Hepatocyte (in vitro differentiated cells): ENCODE measurements at regions not wholly inside any gene's neighbourhood (a gene's known extent, or its start where the extent isn't known, plus 50 kb on each side); places are given as distances from the start of the nearest gene placed in this dataset.
"Not testable (repeated sequence)": the region's sequence is repeated elsewhere in the genome, so short reads cannot be mapped to it uniquely, and the experiment has no call there.

ENCODE experiments used
- DNase-seq: peaks from one replicate; pipeline ENCODE4 v3.0.0-alpha.2; 2016; ENCODE audit warnings: low spot score
- H2AFZ ChIP-seq: fragments of 200-600 bp; sonication (generic); 2 replicates; pipeline ENCODE4 v1.6.0; 2016; ENCODE audit warnings: antibody characterized with exemption, mild to moderate bottlenecking
- H3K27ac ChIP-seq: fragments of 200-600 bp; sonication (generic); 2 replicates; pipeline ENCODE4 v1.5.1; 2016; ENCODE audit warnings: mild to moderate bottlenecking
- H3K27me3 ChIP-seq: fragments of 200-600 bp; sonication (generic); 2 replicates; pipeline ENCODE4 v1.6.1; 2016
- H3K36me3 ChIP-seq: fragments of 200-600 bp; sonication (generic); replicated peaks from 2 replicates; pipeline ENCODE4 v1.5.1; 2016; ENCODE audit warnings: low read depth; ENCODE audit not compliant: insufficient read depth
- H3K4me1 ChIP-seq: fragments of 200-600 bp; sonication (generic); 2 replicates; pipeline ENCODE4 v1.5.1; 2016; ENCODE audit warnings: mild to moderate bottlenecking, moderate library complexity; ENCODE audit not compliant: insufficient read depth
- H3K4me2 ChIP-seq: fragments of 200-600 bp; sonication (generic); 2 replicates; pipeline ENCODE4 v1.6.0; 2016
- H3K4me3 ChIP-seq: fragments of 200-600 bp; sonication (generic); 2 replicates; pipeline ENCODE4 v1.5.1; 2016; ENCODE audit warnings: mild to moderate bottlenecking
- H3K79me2 ChIP-seq: fragments of 200-600 bp; sonication (generic); 2 replicates; pipeline ENCODE4 v1.6.0; 2017; ENCODE audit warnings: mild to moderate bottlenecking
- H3K9me2 ChIP-seq: fragments of 200-600 bp; sonication (generic); replicated peaks from 2 replicates; pipeline ENCODE4 v1.6.0; 2017; ENCODE audit warnings: mild to moderate bottlenecking; ENCODE audit not compliant: insufficient read depth
- H3K9me3 ChIP-seq: fragments of 200-600 bp; sonication (generic); 2 replicates; pipeline ENCODE4 v1.5.1; 2016; ENCODE audit warnings: low read depth, mild to moderate bottlenecking
- H4K20me1 ChIP-seq: fragments of 200-600 bp; sonication (generic); 2 replicates; pipeline ENCODE4 v1.6.0; 2016; ENCODE audit warnings: mild to moderate bottlenecking; ENCODE audit not compliant: insufficient read depth, poor library complexity, severe bottlenecking
- CTCF ChIP-seq: fragments of 200-600 bp; sonication (generic); IDR thresholded peaks from 2 replicates; pipeline ENCODE4 v1.5.1; 2016; ENCODE audit warnings: antibody characterized with exemption, mild to moderate bottlenecking; ENCODE audit not compliant: poor library complexity
- EZH2 ChIP-seq: fragments of 200-600 bp; sonication (generic); IDR thresholded peaks from 2 replicates; pipeline ENCODE4 v1.6.1; 2016; ENCODE audit warnings: antibody characterized with exemption, mild to moderate bottlenecking, borderline replicate concordance
- EZH2phosphoT487 ChIP-seq: fragments of 200-600 bp; sonication (generic); IDR thresholded peaks from one replicate; pipeline ENCODE4 v1.6.1; 2018; ENCODE audit warnings: antibody characterized with exemption, mild to moderate bottlenecking, low read depth, moderate library complexity; ENCODE audit not compliant: unreplicated experiment, severe bottlenecking
- WGBS: methylation state at CpG from one replicate; pipeline ENCODE4 v1.1.6; 2016; ENCODE audit warnings: low lambda C conversion rate; ENCODE audit errors: missing lambda C conversion rate; 5-methylcytosine and 5-hydroxymethylcytosine counted together

GRCh38 chr9:82423700-82424099 is 435.1 kb downstream of the SPATA31D1 start:
- Histone ChIP-seq H3K4me3 (no peak overlapping the region), H3K4me1 (no peaks in the 10 kb centered on the region), H3K27ac (no peak overlapping the region), H4K20me1 (no peaks in the 10 kb centered on the region), H3K9me2 (no peaks in the 10 kb centered on the region), H2AFZ (no peak overlapping the region), H3K36me3 (no peaks in the 10 kb centered on the region), H3K9me3 (no peaks in the 10 kb centered on the region), H3K79me2 (no peaks in the 10 kb centered on the region), H3K27me3 (no peaks in the 10 kb centered on the region), H3K4me2 (no peak overlapping the region)
- DNase-seq, result peak; percentile 9
- TF ChIP-seq CTCF (no peak), EZH2 (no peak), EZH2phosphoT487 (no peak)
- 74% methylated on average over 4 of the region's 4 CpGs for WGBS

- Histone ChIP-seq H2AFZ (no peak overlapping the region), H3K4me1 (no peaks in the 10 kb centered on the region), H3K27ac (no peak overlapping the region), H3K4me3 (no peak overlapping the region), H3K9me2 (no peaks in the 10 kb centered on the region), H4K20me1 (no peaks in the 10 kb centered on the region), H3K9me3 (no peaks in the 10 kb centered on the region), H3K27me3 (no peaks in the 10 kb centered on the region), H3K4me2 (no peak overlapping the region), H3K36me3 (no peaks in the 10 kb centered on the region), H3K79me2 (no peaks in the 10 kb centered on the region)
- DNase-seq, result no peak
- TF ChIP-seq CTCF (no peak), EZH2phosphoT487 (no peak), EZH2 (no peak)
Measured at GRCh38 chr9:82424599-82425120, 436.1 kb downstream of the SPATA31D1 start.

GRCh38 chr9:82431121-82431520 is 442.5 kb downstream of the SPATA31D1 start:
- H4K20me1 ChIP-seq, result no peaks in the 10 kb centered on the region
- H3K27me3 ChIP-seq, result no peaks in the 10 kb centered on the region
- TF ChIP-seq EZH2, result no peak
- TF ChIP-seq CTCF, result no peak
- no peak for TF ChIP-seq EZH2phosphoT487
- H2AFZ ChIP-seq, result no peak overlapping the region
- H3K36me3 ChIP-seq, result no peaks in the 10 kb centered on the region
- no peaks in the 10 kb centered on the region for H3K79me2 ChIP-seq
- no peaks in the 10 kb centered on the region for H3K9me2 ChIP-seq
- H3K4me3 ChIP-seq, result no peak overlapping the region
- no peaks in the 10 kb centered on the region for H3K4me1 ChIP-seq
- H3K27ac ChIP-seq, result no peak overlapping the region
- DNase-seq, result no peak
- H3K9me3 ChIP-seq, result no peaks in the 10 kb centered on the region
- 94% methylated on average over 18 of the region's 18 CpGs for WGBS
- no peak overlapping the region for H3K4me2 ChIP-seq

GRCh38 chr9:82433290-82433931 is 444.8 kb downstream of the SPATA31D1 start:
- not testable (repeated sequence) for H3K9me3 ChIP-seq, H3K4me3 ChIP-seq, H4K20me1 ChIP-seq, H3K27ac ChIP-seq, H3K4me1 ChIP-seq, H2AFZ ChIP-seq, H3K36me3 ChIP-seq, DNase-seq, H3K79me2 ChIP-seq, H3K4me2 ChIP-seq, H3K9me2 ChIP-seq, H3K27me3 ChIP-seq
- WGBS, result 91% methylated on average over 14 of the region's 15 CpGs
